Retinal pigment epithelial cell (primary cell): ENCODE measurements at regions not wholly inside any gene's neighbourhood (a gene's known extent, or its start where the extent isn't known, plus 50 kb on each side); places are given as distances from the start of the nearest gene placed in this dataset.

ENCODE experiments used
- DNase-seq: peaks from one replicate; pipeline ENCODE4 v3.0.0-alpha.2; 2010; ENCODE audit warnings: low read depth
- H3K4me3 ChIP-seq: 2 replicates; pipeline ENCODE4 v1.5.1; 2011; ENCODE audit warnings: mild to moderate bottlenecking, low read length, control low read depth, moderate library complexity
- CTCF ChIP-seq: conservative IDR thresholded peaks from 2 replicates; pipeline ENCODE4 v1.5.1; 2011; ENCODE audit warnings: low read depth, low read length, control low read depth, inconsistent platforms

GRCh38 chr1:177341773-177342172 lies 171.0 kb downstream of the BRINP2 start:
- DNase-seq: no peak
- no peak for TF ChIP-seq CTCF
- H3K4me3 ChIP-seq: no peak overlapping the region

GRCh38 chr1:177340601-177341067 lies 169.9 kb downstream of the BRINP2 start:
- no peak for DNase-seq
- TF ChIP-seq CTCF: no peak
- H3K4me3 ChIP-seq: no peak overlapping the region

GRCh38 chr1:177338376-177338775 lies 167.6 kb downstream of the BRINP2 start:
- H3K4me3 ChIP-seq: no peak overlapping the region
- no peak for TF ChIP-seq CTCF
- DNase-seq: no peak

GRCh38 chr1:177334903-177335302 lies 164.1 kb downstream of the BRINP2 start:
- TF ChIP-seq CTCF: no peak
- no peak for DNase-seq
- no peak overlapping the region for H3K4me3 ChIP-seq

GRCh38 chr1:177333936-177334595 lies 163.3 kb downstream of the BRINP2 start:
- no peak overlapping the region for H3K4me3 ChIP-seq
- peak; percentile 34 for TF ChIP-seq CTCF
- DNase-seq: no peak
